ENCODE measurements at regions not wholly inside any gene's neighbourhood (a gene's known extent, or its start where the extent isn't known, plus 50 kb on each side); places are given as distances from the start of the nearest gene placed in this dataset.

- Histone ChIP-seq H3K27ac (no peak overlapping the region), H3K4me3 (no peak overlapping the region), H3K36me3 (no peaks in the 10 kb centered on the region), H3K9me3 (no peaks in the 10 kb centered on the region), H3K27me3 (no peaks in the 10 kb centered on the region), H3K4me1 (peaks cover 0 to 12% of the 10 kb centered on the region in 2 donors)
- no peak for DNase-seq (ENCODE audit: low spot score)
- TF ChIP-seq CTCF (IDR thresholded peaks at IDR 0.05), result no peak
Observed at GRCh38 chr11:43545610-43546009, 134.9 kb upstream of the HSD17B12 start.

- Histone ChIP-seq H3K27ac (no peak overlapping the region), H3K27me3 (no peaks in the 10 kb centered on the region), H3K36me3 (no peaks in the 10 kb centered on the region), H3K4me3 (peak overlapping the region in 1 of 2 donors; percentile 37), H3K4me1 (peaks cover 0 to 12% of the 10 kb centered on the region in 2 donors), H3K9me3 (no peaks in the 10 kb centered on the region)
- no peak for DNase-seq (ENCODE audit: low spot score)
- TF ChIP-seq CTCF (IDR thresholded peaks at IDR 0.05), result no peak
Observed at GRCh38 chr11:43546561-43547429, 133.7 kb upstream of the HSD17B12 start.

GRCh38 chr11:43547430-43547831, 133.1 kb upstream of the HSD17B12 start:
- no peak overlapping the region for H3K27ac ChIP-seq
- H3K36me3 ChIP-seq, result no peaks in the 10 kb centered on the region
- no peak for DNase-seq (ENCODE audit: low spot score)
- no peak for TF ChIP-seq CTCF (IDR thresholded peaks at IDR 0.05)
- H3K4me1 ChIP-seq, result peaks cover 0 to 12% of the 10 kb centered on the region in 2 donors
- peak overlapping the region; percentile 11 to 37 for H3K4me3 ChIP-seq
- H3K27me3 ChIP-seq, result no peaks in the 10 kb centered on the region
- no peaks in the 10 kb centered on the region for H3K9me3 ChIP-seq

GRCh38 chr11:43547889-43548381, 132.6 kb upstream of the HSD17B12 start:
- no peaks in the 10 kb centered on the region for H3K9me3 ChIP-seq
- peak overlapping the region; percentile 11 to 37 for H3K4me3 ChIP-seq
- DNase-seq (ENCODE audit: low spot score), result no peak
- no peak overlapping the region for H3K27ac ChIP-seq
- no peaks in the 10 kb centered on the region for H3K27me3 ChIP-seq
- H3K4me1 ChIP-seq, result peaks cover 0 to 12% of the 10 kb centered on the region in 2 donors
- TF ChIP-seq CTCF (IDR thresholded peaks at IDR 0.05), result no peak
- no peaks in the 10 kb centered on the region for H3K36me3 ChIP-seq

GRCh38 chr11:43548916-43549315, 131.6 kb upstream of the HSD17B12 start:
- no peaks in the 10 kb centered on the region for H3K27me3 ChIP-seq
- DNase-seq (ENCODE audit: low spot score), result no peak
- H3K27ac ChIP-seq, result no peak overlapping the region
- H3K9me3 ChIP-seq, result no peaks in the 10 kb centered on the region
- peaks cover 0 to 12% of the 10 kb centered on the region in 2 donors for H3K4me1 ChIP-seq
- H3K36me3 ChIP-seq, result no peaks in the 10 kb centered on the region
- TF ChIP-seq CTCF (IDR thresholded peaks at IDR 0.05), result no peak
- H3K4me3 ChIP-seq, result no peak overlapping the region

All from right atrium auricular region (tissue), 2 donors.